ENCODE measurements at regions not wholly inside any gene's neighbourhood (a gene's known extent, or its start where the extent isn't known, plus 50 kb on each side); places are given as distances from the start of the nearest gene placed in this dataset.

DNA sequence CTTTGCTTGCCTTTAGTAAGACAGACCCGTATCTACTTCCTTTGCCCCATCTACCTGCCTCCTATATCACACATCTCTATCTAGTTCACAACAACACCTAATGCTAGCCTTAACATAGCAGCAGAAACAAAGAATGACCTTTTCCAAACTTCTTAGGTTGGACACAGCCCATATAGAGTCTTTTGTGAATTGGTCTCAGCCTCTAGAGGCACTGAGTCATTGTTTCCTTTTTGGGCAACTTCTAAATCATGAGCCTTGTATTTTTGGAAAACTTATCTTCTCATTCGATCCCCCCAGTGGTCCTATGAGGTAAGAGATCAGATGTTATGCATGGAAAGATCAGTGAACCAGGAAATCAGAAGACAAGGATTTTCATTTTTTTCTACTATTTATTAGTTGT lies 679.4 kb upstream of the USP24 start:
- TF ChIP-seq, protein P1, sequence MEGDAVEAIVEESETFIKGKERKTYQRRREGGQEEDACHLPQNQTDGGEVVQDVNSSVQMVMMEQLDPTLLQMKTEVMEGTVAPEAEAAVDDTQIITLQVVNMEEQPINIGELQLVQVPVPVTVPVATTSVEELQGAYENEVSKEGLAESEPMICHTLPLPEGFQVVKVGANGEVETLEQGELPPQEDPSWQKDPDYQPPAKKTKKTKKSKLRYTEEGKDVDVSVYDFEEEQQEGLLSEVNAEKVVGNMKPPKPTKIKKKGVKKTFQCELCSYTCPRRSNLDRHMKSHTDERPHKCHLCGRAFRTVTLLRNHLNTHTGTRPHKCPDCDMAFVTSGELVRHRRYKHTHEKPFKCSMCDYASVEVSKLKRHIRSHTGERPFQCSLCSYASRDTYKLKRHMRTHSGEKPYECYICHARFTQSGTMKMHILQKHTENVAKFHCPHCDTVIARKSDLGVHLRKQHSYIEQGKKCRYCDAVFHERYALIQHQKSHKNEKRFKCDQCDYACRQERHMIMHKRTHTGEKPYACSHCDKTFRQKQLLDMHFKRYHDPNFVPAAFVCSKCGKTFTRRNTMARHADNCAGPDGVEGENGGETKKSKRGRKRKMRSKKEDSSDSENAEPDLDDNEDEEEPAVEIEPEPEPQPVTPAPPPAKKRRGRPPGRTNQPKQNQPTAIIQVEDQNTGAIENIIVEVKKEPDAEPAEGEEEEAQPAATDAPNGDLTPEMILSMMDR (IDR thresholded peaks at IDR 0.05) = no peak
- no peak for TF ChIP-seq POLR2A (IDR thresholded peaks at IDR 0.05)
